Daoy (cell line): ENCODE measurements at regions not wholly inside any gene's neighbourhood (a gene's known extent, or its start where the extent isn't known, plus 50 kb on each side); places are given as distances from the start of the nearest gene placed in this dataset.
"Not testable (repeated sequence)": the region's sequence is repeated elsewhere in the genome, so short reads cannot be mapped to it uniquely, and the experiment has no call there.

Experiments
- DNase-seq: peaks from one replicate; pipeline ENCODE4 v3.0.0-alpha.2; 2015; ENCODE audit warnings: low read depth

DNA sequence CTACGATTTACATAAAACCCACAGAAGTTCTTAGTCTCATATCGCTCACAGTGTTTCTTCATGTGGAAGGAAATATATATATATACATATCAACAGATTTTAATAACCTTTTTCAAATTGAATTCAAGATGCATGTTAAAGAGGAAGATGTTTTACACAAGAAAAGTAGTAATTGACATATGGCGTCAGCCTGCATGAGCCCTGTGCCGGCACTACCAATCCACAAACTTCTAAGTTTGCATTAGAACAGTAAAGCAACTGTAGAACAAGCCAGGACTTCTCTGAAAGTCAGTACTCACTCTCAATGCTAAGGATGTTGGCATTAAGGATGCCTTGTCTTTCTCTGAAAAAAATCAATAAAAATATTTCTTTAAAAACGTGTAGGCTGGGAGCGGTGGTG is 441.3 kb upstream of the SMIM31 start:
- DNase-seq = no peak

DNA sequence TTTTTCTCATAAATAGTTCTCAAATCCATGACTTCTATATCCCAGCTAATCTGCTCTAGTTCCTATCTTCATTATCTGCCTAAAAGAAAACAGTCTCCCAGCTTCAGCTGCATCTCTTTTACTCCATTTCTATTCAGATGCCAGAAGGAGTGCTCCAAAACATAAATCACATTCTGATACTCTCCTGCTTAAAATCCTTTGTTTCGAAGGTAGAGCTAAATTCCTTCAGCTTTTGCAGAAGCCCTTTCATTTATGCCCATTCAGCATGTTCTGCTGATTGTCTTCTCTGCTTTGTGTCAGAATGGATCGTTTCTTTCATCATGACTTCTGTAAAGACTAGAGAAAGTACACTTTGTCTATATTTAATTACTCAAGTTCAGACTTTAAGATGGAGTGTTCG is 440.1 kb upstream of the SMIM31 start:
- DNase-seq = no peak

GRCh38 chr4:164318350-164318749 is 435.6 kb upstream of the SMIM31 start:
- no peak for DNase-seq

DNA sequence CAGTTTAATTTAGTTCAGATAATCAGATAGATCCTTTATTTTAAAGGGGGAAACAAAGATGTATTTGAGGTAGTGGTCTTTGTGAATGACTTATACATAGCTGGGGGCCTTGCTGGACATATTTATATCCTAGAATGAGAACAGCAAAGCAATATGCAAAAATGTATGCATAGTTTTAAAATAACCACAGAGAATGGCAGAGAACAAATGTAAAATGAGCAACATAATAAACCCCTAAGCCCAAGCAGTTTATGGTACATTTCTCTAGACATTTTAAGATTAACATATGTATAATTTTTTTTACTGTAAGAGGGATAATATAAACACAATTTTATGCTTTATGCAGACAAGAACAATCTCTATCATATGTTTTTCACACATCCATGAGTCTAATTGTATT is 434.2 kb upstream of the SMIM31 start:
- no peak for DNase-seq

DNA sequence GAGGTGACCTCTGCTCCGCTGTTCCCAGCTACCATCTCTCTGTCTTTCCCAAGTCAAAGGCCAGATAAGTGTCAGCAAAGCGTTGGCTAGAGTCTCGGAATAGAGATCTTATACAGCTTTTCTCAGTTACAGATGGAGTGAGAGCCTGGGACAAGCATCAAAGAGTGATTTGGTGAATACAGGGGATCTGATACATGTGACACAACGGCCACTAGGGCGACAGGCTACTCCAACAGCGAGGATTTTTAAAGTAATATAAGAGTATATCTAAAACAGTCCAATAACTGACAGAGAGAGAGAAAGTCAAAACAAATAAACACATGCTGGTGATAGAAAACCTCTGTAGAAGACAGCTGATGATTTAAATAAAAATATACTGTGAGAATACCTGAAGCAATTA is 433.1 kb upstream of the SMIM31 start:
- DNase-seq = no peak

- no peak for DNase-seq
These were observed 427.9 kb upstream of the SMIM31 start for GRCh38 chr4:164326056-164326455.

GRCh38 chr4:164337219-164337944 is 416.5 kb upstream of the SMIM31 start:
- no peak for DNase-seq

DNA sequence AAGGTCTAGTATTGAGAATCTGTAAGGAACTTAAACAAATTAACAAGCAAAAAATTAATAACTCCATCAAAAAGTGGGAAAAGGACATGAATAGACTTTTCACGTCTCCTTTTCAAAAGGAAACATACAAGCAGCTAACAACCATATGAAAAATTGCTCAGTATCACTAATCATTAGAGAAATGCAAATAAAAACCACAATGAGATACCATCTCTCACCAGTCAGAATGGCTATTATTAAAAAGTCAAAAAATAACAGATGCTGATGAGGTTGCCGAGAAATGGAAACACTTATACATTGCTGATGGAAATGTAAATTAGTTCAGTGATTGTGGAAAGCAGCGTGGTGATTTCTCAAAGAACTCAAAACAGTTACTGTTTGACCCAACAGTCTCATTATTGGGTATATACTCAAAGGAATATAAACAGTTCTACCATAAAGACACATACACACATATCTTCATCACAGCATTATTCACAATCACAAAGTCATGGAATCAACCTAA is 410.4 kb upstream of the SMIM31 start:
- DNase-seq = no peak

DNA sequence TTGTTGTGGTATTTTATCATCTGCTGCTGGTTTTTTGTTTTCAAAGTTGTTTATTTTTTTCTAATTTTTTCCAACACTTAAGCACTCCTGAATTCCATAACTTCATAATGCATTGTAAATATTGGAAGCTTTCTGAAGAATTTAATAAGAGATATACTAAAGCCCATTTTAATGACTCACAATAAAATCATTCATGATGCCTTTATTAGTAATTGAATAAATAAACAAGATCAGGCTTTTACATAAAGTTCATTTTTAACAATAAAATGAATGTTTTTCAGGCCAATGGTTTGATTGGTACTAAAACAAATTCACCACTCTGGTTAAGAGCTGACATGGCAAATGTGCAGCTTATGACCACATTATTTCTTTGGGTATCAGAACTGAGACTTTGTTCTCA is 408.2 kb upstream of the SMIM31 start:
- no peak for DNase-seq

GRCh38 chr4:164350061-164350460 is 403.9 kb upstream of the SMIM31 start:
- no peak for DNase-seq

DNA sequence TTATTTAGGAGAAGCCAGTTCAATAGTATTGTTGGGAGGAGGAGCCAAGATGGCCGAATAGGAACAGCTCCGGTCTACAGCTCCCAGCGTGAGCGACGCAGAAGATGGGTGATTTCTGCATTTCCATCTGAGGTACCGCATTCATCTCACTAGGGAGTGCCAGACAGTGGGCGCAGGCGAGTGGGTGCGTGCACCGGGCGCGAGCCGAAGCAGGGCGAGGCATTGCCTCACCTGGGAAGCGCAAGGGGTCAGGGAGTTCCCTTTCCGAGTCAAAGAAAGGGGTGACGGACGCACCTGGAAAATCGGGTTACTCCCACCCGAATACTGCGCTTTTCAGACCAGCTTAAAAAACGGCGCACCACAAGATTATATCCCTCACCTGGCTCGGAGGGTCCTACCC is 403.2 kb upstream of the SMIM31 start:
- not testable (repeated sequence) for DNase-seq

DNA sequence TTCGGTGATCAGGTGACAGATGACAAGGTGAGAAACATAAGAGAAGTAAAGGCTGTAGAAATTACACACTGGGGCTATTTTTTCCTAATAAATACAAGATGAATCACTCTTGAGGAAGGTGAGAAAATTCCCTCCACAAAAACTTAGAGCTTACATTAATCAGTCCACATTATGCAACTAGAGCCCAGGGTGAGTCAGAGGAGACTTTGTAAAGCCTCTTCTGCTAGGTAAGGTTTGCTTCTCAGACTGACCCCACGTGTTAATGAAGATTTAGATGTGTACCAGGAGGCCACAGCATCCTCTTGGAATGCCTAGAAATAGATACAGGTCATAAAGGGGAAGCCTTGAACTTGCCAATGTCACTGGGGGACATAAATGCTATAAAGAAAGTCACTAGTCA is 396.0 kb upstream of the SMIM31 start:
- peak; percentile 17 for DNase-seq

DNA sequence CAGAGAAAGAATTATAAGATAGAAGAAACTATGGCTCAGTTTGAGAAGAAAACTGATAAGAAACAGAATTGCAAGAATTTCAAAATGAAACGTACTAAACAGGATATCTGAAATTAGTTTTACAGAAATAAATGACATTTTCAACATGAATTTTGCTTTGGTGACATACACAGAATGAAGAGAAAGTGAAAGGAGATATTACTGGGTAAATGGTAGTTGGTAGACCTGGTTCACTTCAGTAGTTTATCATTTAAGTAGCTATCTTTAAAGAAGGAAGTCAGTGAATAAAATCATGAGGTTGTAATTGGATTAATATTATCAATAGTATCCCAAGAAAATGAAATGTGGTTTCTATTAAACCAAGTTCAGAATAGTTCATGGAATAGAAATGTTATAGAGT is 395.5 kb upstream of the SMIM31 start:
- no peak for DNase-seq

- no peak for DNase-seq
These were observed 394.1 kb upstream of the SMIM31 start for GRCh38 chr4:164359881-164360280.

DNA sequence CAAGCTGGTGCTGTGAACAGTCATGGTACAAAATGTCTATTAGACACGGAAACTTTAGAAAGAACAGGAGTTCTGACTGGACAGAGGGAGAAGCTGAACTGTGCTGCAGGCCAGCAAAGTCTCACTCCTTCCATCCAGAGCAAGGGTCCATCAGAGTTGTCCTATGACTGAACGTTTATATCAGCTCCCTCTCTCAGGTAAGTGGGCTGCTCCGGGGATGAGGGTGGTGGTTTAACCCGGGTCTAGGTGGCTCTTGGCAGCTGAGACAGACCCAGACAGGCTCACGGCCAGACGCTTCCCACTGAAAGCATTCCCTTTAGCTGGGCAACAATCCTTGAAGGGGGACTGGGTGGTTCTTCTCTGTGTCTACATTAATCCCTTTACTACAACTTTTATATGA is 385.0 kb upstream of the SMIM31 start:
- DNase-seq = no peak

GRCh38 chr4:164373021-164373420 is 380.9 kb upstream of the SMIM31 start:
- DNase-seq = no peak

DNA sequence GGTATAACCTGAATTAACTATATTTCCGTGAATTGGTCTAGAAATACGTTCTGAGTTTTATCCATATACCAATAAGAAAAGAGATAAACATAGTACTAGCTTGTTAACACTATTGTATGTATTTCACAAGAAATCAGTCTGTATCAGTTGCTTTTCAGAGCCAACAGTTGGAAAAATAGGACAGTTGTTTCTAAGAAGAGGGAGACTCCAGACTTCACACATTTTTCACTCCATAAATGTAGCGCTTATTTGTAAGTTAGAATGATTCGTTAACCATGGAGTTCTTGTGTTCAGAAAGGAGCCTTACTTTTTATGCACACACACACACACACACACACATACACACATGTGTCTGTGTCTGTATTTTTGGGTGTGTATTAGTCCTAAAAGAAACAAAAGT is 376.7 kb upstream of the SMIM31 start:
- DNase-seq = no peak

DNA sequence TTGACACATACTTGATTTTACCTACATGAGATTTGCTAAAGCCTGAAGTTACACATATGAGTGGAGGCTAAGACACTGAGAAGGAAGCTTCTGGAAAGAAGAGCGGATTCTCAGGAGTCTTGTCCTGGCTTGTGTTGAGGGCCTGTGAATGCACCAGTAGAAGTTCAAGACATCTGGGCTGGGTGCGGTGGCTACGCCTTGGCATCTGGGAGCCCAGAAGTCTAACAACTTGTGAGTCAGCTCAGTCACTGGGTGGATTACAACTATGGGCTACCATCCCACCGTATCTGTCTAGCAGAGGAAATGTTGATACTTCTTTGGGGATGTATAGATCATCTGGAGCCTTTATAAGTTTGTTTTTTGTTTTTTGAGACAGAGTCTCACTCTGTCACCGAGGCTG is 375.6 kb upstream of the SMIM31 start:
- DNase-seq = peak; percentile 7

- no peak for DNase-seq
These were observed 374.2 kb upstream of the SMIM31 start for GRCh38 chr4:164379694-164380093.

DNA sequence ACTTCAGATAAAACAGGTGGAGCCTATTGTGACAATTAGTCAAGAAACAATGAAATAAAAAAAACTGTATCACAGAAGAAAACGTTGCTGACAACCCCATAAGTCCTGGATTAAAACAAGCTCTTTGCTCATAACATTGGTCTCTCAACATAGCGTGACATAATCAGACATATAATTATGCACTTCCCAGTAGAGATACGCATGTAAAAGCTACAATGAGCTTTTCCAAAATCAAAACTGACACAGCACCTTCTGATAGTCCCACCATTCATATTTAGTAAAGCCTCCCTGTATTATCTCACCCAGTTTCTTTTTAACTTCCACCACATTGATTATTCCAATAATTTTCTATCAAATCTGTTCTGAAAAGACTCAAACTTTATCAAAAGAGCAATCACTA is 372.1 kb upstream of the SMIM31 start:
- no peak for DNase-seq

- DNase-seq = no peak
These were observed 370.9 kb upstream of the SMIM31 start for GRCh38 chr4:164383058-164383357.

DNA sequence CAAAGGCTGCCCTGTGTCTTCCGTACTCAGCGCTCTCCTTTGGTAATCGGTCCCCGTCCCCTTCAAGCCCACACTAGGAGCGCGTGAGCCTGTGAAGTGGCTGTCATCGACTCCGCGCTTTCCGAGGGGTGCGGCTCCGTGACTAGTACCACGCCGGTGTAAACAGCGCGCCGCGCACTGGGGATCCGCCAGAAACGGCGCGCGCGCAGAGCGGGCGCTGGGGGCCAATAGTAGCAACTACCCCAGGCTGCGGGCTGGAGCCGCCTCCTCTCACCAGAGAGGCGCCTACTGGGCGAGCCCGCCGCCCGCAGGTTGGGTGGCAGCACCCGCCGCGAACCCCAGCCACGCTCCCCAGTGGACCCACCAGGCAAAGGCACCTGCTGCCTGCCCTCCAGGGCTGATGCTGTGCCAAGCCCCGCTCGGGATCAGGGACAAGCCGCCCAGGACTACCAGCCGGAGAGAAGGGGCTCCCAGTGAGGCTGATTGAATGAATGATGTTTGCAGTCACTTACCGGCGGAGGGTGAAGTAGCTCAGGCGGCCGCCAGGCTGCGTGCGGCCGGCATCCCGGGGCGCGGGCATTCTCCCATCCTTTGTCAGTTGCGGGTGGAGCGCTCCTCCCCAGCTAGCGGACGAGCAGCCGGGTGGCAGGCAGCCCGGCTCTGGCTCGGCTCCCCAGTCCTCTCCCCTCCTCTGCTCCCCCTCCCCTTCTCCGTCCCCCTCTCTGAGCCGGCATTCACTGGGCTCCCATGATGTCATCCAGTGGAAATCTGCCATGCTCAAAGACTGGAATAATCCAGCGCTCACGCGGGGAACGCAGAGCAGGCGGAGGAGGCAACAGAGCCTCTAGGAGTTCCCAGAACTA is 370.3 kb upstream of the SMIM31 start:
- peak; percentile 48 for DNase-seq

- no peak for DNase-seq
These were observed 369.5 kb upstream of the SMIM31 start for GRCh38 chr4:164384416-164384815.
